Gastrocnemius medialis (tissue), 4 donors: ENCODE measurements at regions not wholly inside any gene's neighbourhood (a gene's known extent, or its start where the extent isn't known, plus 50 kb on each side); places are given as distances from the start of the nearest gene placed in this dataset.

Experiments used
- ATAC-seq, 2 donors: fragments of 150-250 bp; one replicate each; pipeline ENCODE4 v1.9.1; 2016
- DNase-seq, 2 donors: peaks; one replicate each; pipeline ENCODE4 v3.0.0-alpha.2; 2019
- H3K27ac ChIP-seq, 4 donors: fragments of 200-600 bp; sonication (generic); 1 replicate in 1 of 4; 2 replicates in 3 of 4; pipeline ENCODE4 v1.5.1; 2016 to 2018; ENCODE audit warnings: mild to moderate bottlenecking in 2 of 4, moderate library complexity in 1 of 4
- H3K27me3 ChIP-seq, 3 donors: fragments of 200-600 bp; sonication (generic) in 2 of 3; 1 replicate in 1 of 3; 2 replicates in 2 of 3; pipeline versions ENCODE4 v1.5.1 to v1.6.0; 2016 to 2019; ENCODE audit warnings: mild to moderate bottlenecking in 1 of 3, moderate library complexity in 1 of 3
- H3K36me3 ChIP-seq, 2 donors: fragments of 200-600 bp; sonication (generic) in 1 of 2; one replicate each; pipeline ENCODE4 v1.5.1; 2017 to 2018
- H3K4me1 ChIP-seq, 2 donors: fragments of 200-600 bp; sonication (generic) in 1 of 2; one replicate each; pipeline ENCODE4 v1.5.1; 2016 to 2017; ENCODE audit warnings: mild to moderate bottlenecking in 2 of 2
- H3K4me3 ChIP-seq, 4 donors: fragments of 200-600 bp; sonication (generic) in 3 of 4; 1 replicate in 1 of 4; 2 replicates in 3 of 4; pipeline ENCODE4 v1.5.1; 2016 to 2019; ENCODE audit warnings: mild to moderate bottlenecking in 2 of 4
- H3K9me3 ChIP-seq, 3 donors: fragments of 200-600 bp; sonication (generic) in 2 of 3; 1 replicate in 1 of 3; 2 replicates in 2 of 3; pipeline ENCODE4 v1.5.1; 2016 to 2019
- POLR2A ChIP-seq, 2 donors: fragments of 450-650 bp; IDR thresholded peaks; one replicate each; pipeline ENCODE4 v1.6.1; 2017; ENCODE audit warnings: antibody characterized with exemption in 2 of 2, mild to moderate bottlenecking in 2 of 2, moderate library complexity in 2 of 2
- in situ Hi-C, 4 donors: fragments of 200-750 bp; cut with MboI; loops; one replicate each; pipeline versions ENCODE4 v1.15.0 to v1.8.0; 2017; ENCODE audit warnings: low sequenced_read_pairs in 4 of 4
- intact Hi-C: fragments of 100-400 bp; cut with DNase I; formaldehyde crosslinking; loops from one replicate; pipeline ENCODE4 v1.15.1; 2023; ENCODE audit warnings: low total_unique reads
- TF ChIP-seq, protein P1 (sequence below), 5 experiments: fragments of 450-650 bp in 3 of 5; fragments of 200-600 bp in 2 of 5; sonication (generic) in 2 of 5; IDR thresholded peaks in 4 of 5; conservative IDR thresholded peaks in 1 of 5; 1 replicate in 4 of 5; 2 replicates in 1 of 5; pipeline ENCODE4 v1.5.1; 2016 to 2019; ENCODE audit warnings: antibody characterized with exemption in 5 of 5, mild to moderate bottlenecking in 3 of 5, moderate library complexity in 3 of 5

- intact Hi-C loops, result no loop called here
- DNase-seq (no peak), ATAC-seq (no peak)
- in situ Hi-C loops, result no loop called here
- Histone ChIP-seq H3K9me3 (no peaks in the 10 kb centered on the region), H3K4me1 (peaks cover 46 to 47% of the 10 kb centered on the region in 2 donors), H3K27ac (peak overlapping the region in 2 of 4 donors; percentile 57 to 63), H3K36me3 (no peaks in the 10 kb centered on the region), H3K4me3 (no peak overlapping the region), H3K27me3 (no peaks in the 10 kb centered on the region)
- TF ChIP-seq, protein P1, sequence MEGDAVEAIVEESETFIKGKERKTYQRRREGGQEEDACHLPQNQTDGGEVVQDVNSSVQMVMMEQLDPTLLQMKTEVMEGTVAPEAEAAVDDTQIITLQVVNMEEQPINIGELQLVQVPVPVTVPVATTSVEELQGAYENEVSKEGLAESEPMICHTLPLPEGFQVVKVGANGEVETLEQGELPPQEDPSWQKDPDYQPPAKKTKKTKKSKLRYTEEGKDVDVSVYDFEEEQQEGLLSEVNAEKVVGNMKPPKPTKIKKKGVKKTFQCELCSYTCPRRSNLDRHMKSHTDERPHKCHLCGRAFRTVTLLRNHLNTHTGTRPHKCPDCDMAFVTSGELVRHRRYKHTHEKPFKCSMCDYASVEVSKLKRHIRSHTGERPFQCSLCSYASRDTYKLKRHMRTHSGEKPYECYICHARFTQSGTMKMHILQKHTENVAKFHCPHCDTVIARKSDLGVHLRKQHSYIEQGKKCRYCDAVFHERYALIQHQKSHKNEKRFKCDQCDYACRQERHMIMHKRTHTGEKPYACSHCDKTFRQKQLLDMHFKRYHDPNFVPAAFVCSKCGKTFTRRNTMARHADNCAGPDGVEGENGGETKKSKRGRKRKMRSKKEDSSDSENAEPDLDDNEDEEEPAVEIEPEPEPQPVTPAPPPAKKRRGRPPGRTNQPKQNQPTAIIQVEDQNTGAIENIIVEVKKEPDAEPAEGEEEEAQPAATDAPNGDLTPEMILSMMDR (IDR thresholded peaks at IDR 0.05 in 4 of 5, conservative IDR thresholded peaks at IDR 0.05 in 1 of 5), result no peak
- TF ChIP-seq POLR2A (IDR thresholded peaks at IDR 0.05), result no peak
These were observed 303.0 kb downstream of the SEC14L1 start for GRCh38 chr17:77443748-77444260.

- Histone ChIP-seq H3K9me3 (no peaks in the 10 kb centered on the region), H3K27ac (peak overlapping the region; percentile 42 to 63 (median 50)), H3K4me3 (no peak overlapping the region), H3K36me3 (no peaks in the 10 kb centered on the region), H3K4me1 (peaks cover 43% of the 10 kb centered on the region in 2 donors), H3K27me3 (no peaks in the 10 kb centered on the region)
- in situ Hi-C loops, result no loop called here
- DNase-seq (no peak), ATAC-seq (peak in 1 of 2 donors; percentile 14)
- TF ChIP-seq POLR2A (IDR thresholded peaks at IDR 0.05), result no peak
- TF ChIP-seq, protein P1 (IDR thresholded peaks at IDR 0.05 in 4 of 5, conservative IDR thresholded peaks at IDR 0.05 in 1 of 5), result no peak
- intact Hi-C loops, result no loop called here
These were observed 303.8 kb downstream of the SEC14L1 start for GRCh38 chr17:77444628-77444983.

DNA sequence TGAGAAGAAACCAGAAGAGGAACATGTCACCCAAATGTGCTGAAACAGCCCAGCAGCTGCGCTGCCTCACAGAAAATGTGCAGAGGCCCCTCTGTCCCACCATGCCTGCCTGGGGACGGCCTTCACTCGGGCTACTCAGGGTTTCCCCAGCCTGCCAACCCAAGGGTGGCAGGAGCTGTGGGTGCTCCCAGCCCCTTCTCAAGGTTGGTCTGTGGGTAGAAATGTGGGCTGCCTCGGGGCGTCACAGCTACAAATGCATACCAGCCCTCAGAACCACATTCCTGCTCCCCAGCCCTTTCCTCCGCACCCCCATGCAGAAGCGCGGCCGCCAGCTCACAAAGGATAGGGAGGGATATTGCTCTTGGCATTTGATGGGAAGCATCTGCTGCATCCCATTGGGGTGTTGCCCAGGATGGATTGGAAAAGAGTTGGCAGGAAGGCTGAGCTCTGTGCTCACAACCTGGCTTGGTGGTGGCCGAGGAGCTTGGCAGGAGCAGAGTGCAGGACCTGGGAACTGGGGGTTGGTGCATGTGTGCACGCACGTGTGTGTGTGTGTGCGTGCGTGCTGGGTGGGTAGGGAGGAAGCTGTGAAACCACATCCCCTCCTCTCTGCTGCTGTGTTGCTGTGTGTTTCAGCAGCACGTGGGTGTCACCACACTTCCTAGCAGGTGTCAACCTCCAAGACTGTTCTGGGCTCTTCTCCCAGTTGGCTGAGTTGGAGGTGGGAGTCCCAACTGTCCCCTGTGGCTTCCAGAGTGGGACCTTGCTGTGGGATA lies 304.4 kb downstream of the SEC14L1 start:
- H3K36me3 ChIP-seq, result no peaks in the 10 kb centered on the region
- no peak for TF ChIP-seq POLR2A (IDR thresholded peaks at IDR 0.05)
- TF ChIP-seq, protein P1 (IDR thresholded peaks at IDR 0.05 in 4 of 5, conservative IDR thresholded peaks at IDR 0.05 in 1 of 5), result no peak
- no peak overlapping the region for H3K4me3 ChIP-seq
- peak; percentile 43 to 54 for ATAC-seq
- intact Hi-C loops, result no loop called here
- no peaks in the 10 kb centered on the region for H3K9me3 ChIP-seq
- no peaks in the 10 kb centered on the region for H3K27me3 ChIP-seq
- DNase-seq, result peak in 1 of 2 donors; percentile 52
- peak overlapping the region; percentile 42 to 63 (median 50) for H3K27ac ChIP-seq
- in situ Hi-C loops, result no loop called here
- peaks cover 40 to 44% of the 10 kb centered on the region in 2 donors for H3K4me1 ChIP-seq

GRCh38 chr17:77445760-77446532 lies 305.2 kb downstream of the SEC14L1 start:
- H3K27me3 ChIP-seq, result no peaks in the 10 kb centered on the region
- intact Hi-C loops, result no loop called here
- no peak overlapping the region for H3K4me3 ChIP-seq
- H3K4me1 ChIP-seq, result peaks cover 40 to 44% of the 10 kb centered on the region in 2 donors
- no peak for ATAC-seq
- H3K27ac ChIP-seq, result peak overlapping the region; percentile 26 to 63 (median 43)
- H3K9me3 ChIP-seq, result no peaks in the 10 kb centered on the region
- in situ Hi-C loops, result no loop called here
- no peak for DNase-seq
- TF ChIP-seq, protein P1 (IDR thresholded peaks at IDR 0.05 in 4 of 5, conservative IDR thresholded peaks at IDR 0.05 in 1 of 5), result no peak
- TF ChIP-seq POLR2A (IDR thresholded peaks at IDR 0.05), result no peak
- H3K36me3 ChIP-seq, result no peaks in the 10 kb centered on the region
